NAMALWA (cell line): ENCODE measurements at regions not wholly inside any gene's neighbourhood (a gene's known extent, or its start where the extent isn't known, plus 50 kb on each side); places are given as distances from the start of the nearest gene placed in this dataset.

Source experiments
- DNase-seq: peaks from one replicate; pipeline ENCODE4 v3.0.0-alpha.2; 2015; ENCODE audit warnings: low spot score

DNA sequence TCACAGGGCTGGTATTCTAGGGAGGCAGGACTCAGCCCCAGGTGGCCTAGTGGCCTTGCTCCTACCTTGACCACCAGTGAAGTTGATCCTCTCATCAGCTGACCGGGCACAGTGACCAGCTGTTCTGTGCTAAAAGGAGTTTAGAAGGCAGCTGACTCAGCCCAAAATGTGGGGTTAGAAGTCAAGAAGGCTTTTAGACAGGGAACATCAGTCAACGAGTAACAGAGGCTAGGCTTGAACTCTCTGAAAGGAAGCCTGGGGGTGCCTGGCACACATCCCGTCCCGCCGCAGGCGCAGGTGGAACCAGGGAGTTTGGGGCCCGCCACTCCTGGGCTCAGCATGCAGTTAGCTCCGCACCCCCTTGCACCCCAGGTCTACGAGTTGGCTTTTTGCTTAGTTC lies 114.9 kb upstream of the SLC45A1 start:
- DNase-seq = no peak

DNA sequence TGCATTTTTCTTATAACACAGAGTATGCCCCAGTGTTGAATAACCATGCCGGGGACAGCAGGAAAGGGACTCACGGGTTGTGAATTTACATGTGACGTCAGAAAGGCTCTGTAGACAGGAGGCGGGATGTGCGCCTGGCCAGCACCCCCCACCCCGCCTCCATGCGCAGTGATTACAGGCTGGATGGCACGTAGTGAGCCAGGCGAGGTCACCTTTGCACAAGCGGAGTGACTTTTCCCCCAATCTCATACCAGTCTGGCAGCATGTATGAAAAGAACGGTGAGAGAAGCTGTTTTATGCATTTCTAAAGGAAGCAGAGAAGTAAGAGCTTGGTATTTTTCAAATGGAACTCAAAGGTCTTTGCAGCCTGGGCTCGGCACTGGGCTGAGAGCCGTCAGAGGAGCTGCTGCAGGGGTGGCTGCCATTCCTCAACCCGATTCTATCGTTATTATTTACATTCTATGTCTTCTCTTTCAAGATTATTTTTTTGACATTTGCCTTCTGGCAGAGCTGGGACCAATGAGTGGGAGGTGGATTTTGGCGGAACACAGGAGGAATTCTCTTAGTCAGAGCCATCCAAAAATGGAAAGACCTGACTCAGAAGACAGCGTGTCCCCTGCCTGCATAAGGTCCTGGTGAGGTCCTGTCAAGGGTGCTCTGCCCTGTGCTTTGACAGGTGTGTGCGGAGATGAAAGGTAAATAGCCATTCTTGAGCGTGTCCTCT lies 115.6 kb upstream of the SLC45A1 start:
- no peak for DNase-seq

GRCh38 chr1:8201331-8201861 lies 116.5 kb upstream of the SLC45A1 start:
- DNase-seq = no peak

DNA sequence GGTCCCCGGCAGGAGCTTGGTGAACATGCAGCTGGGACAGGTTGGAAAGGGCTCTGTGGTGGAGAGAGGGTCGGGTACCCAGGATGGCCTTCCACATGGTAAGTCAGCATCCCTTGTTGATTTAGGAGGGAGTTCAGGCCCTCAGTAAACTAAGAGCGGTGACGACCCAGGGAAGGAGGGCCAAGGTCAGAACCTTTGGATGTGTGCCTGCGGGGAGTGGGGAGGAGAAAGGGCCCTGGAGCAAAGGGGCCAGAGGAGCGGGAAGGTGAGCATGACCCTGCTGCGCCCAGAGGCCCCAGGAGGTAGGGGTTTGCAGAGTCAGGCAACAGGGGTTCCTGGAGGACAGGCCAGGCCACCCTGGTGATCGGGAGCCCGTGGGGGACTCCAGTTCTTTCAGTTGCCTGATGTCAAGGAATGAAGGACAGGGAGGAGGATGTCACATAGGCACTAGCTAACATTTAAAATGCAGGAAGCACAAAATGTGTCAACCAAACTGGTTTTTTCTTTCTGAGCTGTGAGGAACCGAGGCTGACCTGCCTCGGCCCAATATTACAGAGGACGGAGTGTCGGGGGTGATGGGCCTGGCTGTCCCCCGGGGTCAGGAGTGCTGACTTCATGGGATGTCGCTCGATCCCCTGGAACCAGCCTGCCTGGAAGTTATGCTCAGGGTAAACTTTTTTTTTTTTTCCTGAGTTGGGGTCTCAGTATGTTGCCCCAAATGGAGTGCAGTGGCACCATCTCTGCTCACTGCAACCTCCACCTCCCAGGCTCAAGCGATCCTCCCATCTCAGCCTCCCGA lies 117.4 kb upstream of the SLC45A1 start:
- no peak for DNase-seq

GRCh38 chr1:8198522-8198921 lies 119.4 kb upstream of the SLC45A1 start:
- DNase-seq = no peak

- DNase-seq = no peak
Measured at GRCh38 chr1:8197493-8198282, 120.2 kb upstream of the SLC45A1 start.

DNA sequence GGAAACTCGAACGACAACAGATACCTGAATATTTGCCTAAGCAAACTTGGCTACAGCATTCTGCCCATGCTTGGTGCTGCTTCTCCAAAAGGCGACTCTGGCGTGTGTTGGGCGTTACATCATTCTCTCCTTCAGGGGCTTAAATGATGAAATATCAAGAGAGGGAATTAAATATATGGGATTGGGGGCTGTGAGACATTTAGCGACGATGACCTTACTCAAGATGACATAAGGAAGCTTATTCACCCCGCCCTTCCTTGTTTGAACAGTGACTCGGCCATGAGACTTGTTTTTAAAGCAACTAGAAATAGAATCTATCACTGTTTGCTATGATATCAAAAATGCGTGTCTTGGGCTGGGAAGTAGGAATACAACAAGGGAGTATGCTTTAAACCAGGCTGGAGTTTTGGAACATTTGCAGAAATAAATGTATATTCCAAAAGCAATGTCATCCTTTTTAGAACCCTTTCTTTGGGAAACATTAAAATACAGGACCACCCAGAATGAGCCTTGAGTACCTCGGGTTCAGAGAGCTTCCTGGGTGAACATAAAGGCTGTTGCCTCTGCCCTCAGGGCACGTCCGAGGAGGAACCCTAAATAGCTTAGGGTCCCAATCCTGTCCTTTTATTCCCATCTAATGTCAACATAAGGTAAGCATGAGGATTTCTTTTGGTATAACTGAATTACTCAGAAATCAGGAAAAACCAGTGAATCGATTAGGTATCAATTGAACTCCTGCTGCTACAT lies 123.3 kb upstream of the SLC45A1 start:
- DNase-seq = no peak

GRCh38 chr1:8193840-8194406 lies 124.0 kb upstream of the SLC45A1 start:
- no peak for DNase-seq

DNA sequence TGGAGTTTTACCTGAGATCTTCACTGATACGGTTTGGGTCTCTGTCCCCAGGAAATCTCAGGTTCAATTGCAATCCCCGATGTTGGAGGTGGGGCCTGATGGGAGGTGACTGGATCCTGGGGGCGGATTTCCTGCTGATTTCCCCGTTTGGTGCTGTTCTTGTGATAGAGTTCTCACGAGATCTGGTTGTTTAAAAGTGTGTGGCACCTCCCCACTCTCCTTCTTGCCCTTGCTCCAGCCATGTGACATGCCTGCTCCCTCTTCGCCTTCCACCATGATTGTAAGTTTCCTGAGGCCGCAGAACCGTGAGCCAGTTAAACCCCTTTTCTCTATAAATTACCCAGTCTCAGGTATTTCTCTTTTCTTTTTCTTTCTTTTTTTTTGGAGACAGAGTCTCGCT lies 126.4 kb upstream of the SLC45A1 start:
- DNase-seq = no peak

DNA sequence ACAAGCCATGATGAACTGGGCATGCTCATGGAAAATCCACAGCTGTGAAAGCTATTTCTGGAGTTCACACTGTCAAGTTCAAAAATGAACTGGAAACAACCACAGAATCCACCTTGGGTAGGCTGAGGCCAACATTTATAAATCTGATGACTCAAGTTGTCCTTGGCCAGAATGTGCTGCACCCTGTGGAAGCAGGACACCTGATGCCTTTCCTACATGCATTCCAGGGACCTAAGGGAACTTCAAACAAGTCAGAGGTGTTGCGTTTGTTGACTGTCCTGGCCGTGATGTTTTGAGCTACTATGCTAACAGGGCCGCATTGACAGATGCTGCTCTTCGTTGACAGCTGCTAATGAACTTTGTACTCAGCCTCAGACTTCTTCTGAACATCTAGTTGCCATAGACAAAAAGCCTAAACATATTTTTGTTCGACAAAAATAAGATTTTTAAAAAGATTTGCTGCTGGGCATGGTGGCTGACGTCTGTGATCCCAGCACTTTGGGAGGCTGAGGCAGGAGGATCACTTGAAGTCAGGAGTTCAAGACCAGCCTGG lies 127.9 kb upstream of the SLC45A1 start:
- no peak for DNase-seq

DNA sequence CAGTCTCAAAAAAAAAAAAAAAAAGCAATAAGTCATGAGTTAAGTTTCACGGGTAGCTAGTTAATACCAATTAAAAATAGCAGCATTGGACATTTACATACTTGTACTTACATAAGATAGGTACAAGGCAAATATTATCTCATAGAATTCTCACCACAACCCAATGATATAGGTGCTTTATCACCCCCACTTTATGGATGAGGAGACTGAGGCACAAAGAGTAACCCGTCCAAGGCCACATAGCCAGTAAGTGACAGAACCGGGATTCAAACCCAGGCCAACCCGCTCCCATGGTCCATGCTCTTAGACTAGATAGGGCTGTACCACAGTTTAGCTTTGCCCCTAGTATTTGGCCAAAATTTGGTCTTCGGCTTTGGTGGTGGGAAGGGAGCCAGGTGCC lies 132.5 kb upstream of the SLC45A1 start:
- no peak for DNase-seq

- no peak for DNase-seq
Measured at GRCh38 chr1:8184301-8184700, 133.6 kb upstream of the SLC45A1 start.

- no peak for DNase-seq
Measured at GRCh38 chr1:8182034-8182761, 135.7 kb upstream of the SLC45A1 start.

GRCh38 chr1:8179132-8179793 lies 138.7 kb upstream of the SLC45A1 start:
- no peak for DNase-seq

DNA sequence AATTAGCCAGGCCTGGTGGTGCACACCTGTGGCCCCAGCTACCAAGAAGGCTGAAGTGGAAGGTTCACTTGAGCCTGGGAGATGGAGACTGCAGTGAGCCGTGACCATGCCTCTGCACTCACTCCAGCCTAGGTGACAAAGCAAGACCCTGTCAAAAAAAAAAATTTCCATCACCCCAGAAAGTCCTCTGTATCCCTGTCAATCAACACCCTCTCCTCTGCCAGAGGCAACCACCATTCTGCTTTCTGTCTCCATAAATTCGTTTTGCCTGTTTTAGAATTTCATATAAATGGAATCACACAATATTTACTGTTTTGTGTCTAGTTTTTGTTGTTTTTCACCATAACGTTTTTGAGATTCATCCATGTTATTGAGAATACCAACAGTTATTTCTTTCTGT lies 141.6 kb upstream of the SLC45A1 start:
- DNase-seq = no peak

GRCh38 chr1:8174807-8175206 lies 143.1 kb upstream of the SLC45A1 start:
- DNase-seq = no peak

GRCh38 chr1:8171751-8172464 lies 145.8 kb upstream of the ERRFI1 start:
- DNase-seq = no peak

DNA sequence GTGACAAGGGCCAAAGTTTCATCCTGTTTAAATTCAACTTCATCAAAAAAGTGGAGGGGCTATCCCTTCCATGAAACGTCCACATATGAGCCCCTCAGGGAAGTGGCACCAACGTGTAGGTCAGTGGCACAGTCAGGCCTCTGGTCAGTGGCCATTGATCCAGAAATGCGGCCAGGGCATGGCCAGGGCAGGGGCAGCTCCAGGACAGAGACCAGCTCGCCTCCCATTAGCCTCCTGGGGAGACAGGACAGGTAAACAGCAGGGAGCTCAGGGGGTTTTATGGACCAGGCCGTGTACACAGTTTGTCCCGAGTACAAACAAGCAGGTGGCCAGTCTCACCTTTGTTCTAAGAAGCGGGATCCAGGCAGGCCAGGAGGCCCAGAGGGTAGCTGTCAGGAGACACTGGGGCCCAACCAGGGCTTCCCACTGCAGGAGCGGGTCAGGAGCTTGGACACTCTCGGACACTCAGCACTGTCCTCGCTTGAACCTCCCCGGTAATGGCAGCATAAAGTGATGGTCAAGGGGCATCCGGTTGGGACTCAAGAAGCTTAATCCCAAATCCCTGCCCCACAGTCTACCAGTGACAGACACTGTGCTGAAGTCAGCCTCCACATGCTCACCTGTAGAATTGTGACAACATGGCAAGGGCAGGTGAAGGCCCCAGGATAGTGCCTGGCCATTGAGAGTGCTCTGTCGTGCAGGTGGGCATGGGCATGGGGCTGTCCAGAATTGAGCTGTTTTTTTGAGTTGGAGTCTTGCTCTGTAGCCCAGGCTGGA lies 144.1 kb upstream of the ERRFI1 start:
- DNase-seq = no peak
